GM12878 (cell line): ENCODE measurements at regions not wholly inside any gene's neighbourhood (a gene's known extent, or its start where the extent isn't known, plus 50 kb on each side); places are given as distances from the start of the nearest gene placed in this dataset.

Source experiments
- ATAC-seq: fragments of 200-7000 bp; cut with Tn5 transposase; 3 replicates; pipeline ENCODE4 v1.9.1; 2020; ENCODE audit warnings: mild to moderate bottlenecking, moderate library complexity
- BruUV-seq: library from RNA; stranded (reverse); fragments of 400-500 nt; replicated peaks from 2 replicates; lab custom pipeline; 2021; lab: Mats Ljungman, UMichigan
- CTCF ChIA-PET: fragments of 300-600 bp; sonication (Branson Sonifier 250); formaldehyde crosslinking; extraction: SDS; loops from one replicate; lab custom pipeline; 2021; ENCODE audit warnings: inconsistent platforms; lab: Yijun Ruan, JAX
- POLR2A ChIA-PET: fragments of 350-600 bp; formaldehyde crosslinking; extraction: SDS; loops from one replicate; lab custom pipeline; 2021; ENCODE audit warnings: inconsistent platforms; lab: Charles Lee
- RAD21 ChIA-PET: fragments of 300-600 bp; sonication (Branson Sonifier 250); formaldehyde crosslinking; loops from one replicate; lab custom pipeline; 2023; ENCODE audit warnings: antibody characterized with exemption; ENCODE audit not compliant: unreplicated experiment; lab: Charles Lee
- SMC1A ChIA-PET: fragments of 300-600 bp; sonication (Branson Sonifier 250); formaldehyde crosslinking; loops from one replicate; lab custom pipeline; 2023; ENCODE audit not compliant: unreplicated experiment, uncharacterized antibody; lab: Charles Lee
- DNase-seq: peaks from one replicate; pipeline ENCODE4 v3.0.0-alpha.2; 2011; ENCODE audit warnings: low read depth, low spot score
- FAIRE-seq: peaks from 3 replicates; lab custom pipeline; 2011; peaks lifted over from hg19 to GRCh38; lab: Jason Lieb, UNC
- H2AFZ ChIP-seq: 2 replicates; pipeline ENCODE4 v1.6.0; 2011; ENCODE audit warnings: low read depth, low read length, control low read depth; ENCODE audit not compliant: control insufficient read depth
- H3K27ac ChIP-seq: 2 replicates; pipeline ENCODE4 v1.5.1; 2011; ENCODE audit warnings: control low read depth; ENCODE audit not compliant: control insufficient read depth, insufficient read depth
- H3K27me3 ChIP-seq, 2 experiments: replicated peaks in 1 of 2; 2 replicates each; pipeline versions ENCODE4 v1.6.0 to v1.6.1; 2011; ENCODE audit warnings: low read length in 1 of 2; ENCODE audit not compliant: control insufficient read depth in 2 of 2, insufficient read depth in 2 of 2
- H3K36me3 ChIP-seq, 2 experiments: 2 replicates each; pipeline ENCODE4 v1.5.1; 2011; ENCODE audit warnings: low read length in 1 of 2; ENCODE audit not compliant: control insufficient read depth in 2 of 2, insufficient read depth in 2 of 2
- H3K4me1 ChIP-seq: 2 replicates; pipeline ENCODE4 v1.6.1; 2011; ENCODE audit warnings: mild to moderate bottlenecking, low read length, moderate library complexity, mixed read lengths; ENCODE audit not compliant: control insufficient read depth, insufficient read depth
- H3K4me2 ChIP-seq: 2 replicates; pipeline ENCODE4 v1.6.0; 2011; ENCODE audit warnings: control low read depth; ENCODE audit not compliant: control insufficient read depth, insufficient read depth
- H3K4me3 ChIP-seq: fragments of 200-600 bp; sonication (generic); 2 replicates; pipeline ENCODE4 v1.5.1; 2016
- H3K79me2 ChIP-seq: 2 replicates; pipeline ENCODE4 v1.6.0; 2011; ENCODE audit warnings: low read length; ENCODE audit not compliant: control insufficient read depth, insufficient read depth
- H3K9ac ChIP-seq: 2 replicates; pipeline ENCODE4 v1.8.0; 2011; ENCODE audit warnings: low read length, control low read depth, mixed read lengths; ENCODE audit not compliant: control insufficient read depth, insufficient read depth
- H3K9me3 ChIP-seq: replicated peaks from 3 replicates; pipeline ENCODE4 v1.5.1; 2011; ENCODE audit warnings: mild to moderate bottlenecking, low read length; ENCODE audit not compliant: control insufficient read depth, insufficient read depth
- H4K20me1 ChIP-seq: 2 replicates; pipeline ENCODE4 v1.6.0; 2011; ENCODE audit not compliant: control insufficient read depth, insufficient read depth
- ASH2L ChIP-seq: fragments of 300-600, 200-600 bp; sonication (generic); IDR thresholded peaks from 2 replicates; pipeline ENCODE4 v1.6.1; 2017; ENCODE audit warnings: low read depth, mild to moderate bottlenecking, borderline replicate concordance
- BHLHE40 ChIP-seq, 2 experiments: fragments of 450-650 bp in 1 of 2; IDR thresholded peaks; 2 replicates each; pipeline ENCODE4 v1.6.1; 2011 to 2017; ENCODE audit warnings: low read depth in 2 of 2, borderline replicate concordance in 1 of 2, improper control_type of control experiment in 1 of 2, low read length in 1 of 2, mild to moderate bottlenecking in 1 of 2
- CBX3 ChIP-seq: fragments of 200-600 bp; sonication (generic); IDR thresholded peaks from 2 replicates; pipeline ENCODE4 v1.6.1; 2016; ENCODE audit warnings: low read depth, borderline replicate concordance
- CHD2 ChIP-seq: IDR thresholded peaks from 2 replicates; pipeline ENCODE4 v1.6.1; 2011; ENCODE audit warnings: low read depth, low read length, improper control_type of control experiment, borderline replicate concordance
- CREB1 ChIP-seq: IDR thresholded peaks from 2 replicates; pipeline ENCODE4 v1.6.1; 2012; ENCODE audit warnings: low read depth, mild to moderate bottlenecking, inconsistent platforms
- EED ChIP-seq: sonication (generic); IDR thresholded peaks from 2 replicates; pipeline ENCODE4 v1.6.1; 2016; ENCODE audit warnings: antibody characterized with exemption, low read depth
- FOS ChIP-seq: IDR thresholded peaks from 3 replicates; pipeline ENCODE4 v1.6.1; 2011; ENCODE audit warnings: borderline replicate concordance; ENCODE audit not compliant: insufficient read length; ENCODE audit errors: extremely low read depth
- IRF3 ChIP-seq: fragments of 450-650 bp; IDR thresholded peaks from 2 replicates; pipeline ENCODE4 v1.6.1; 2014; ENCODE audit warnings: mild to moderate bottlenecking
- MXI1 ChIP-seq: fragments of 150-350 bp; IDR thresholded peaks from 2 replicates; pipeline ENCODE4 v1.6.1; 2011; ENCODE audit warnings: low read depth, mild to moderate bottlenecking, inconsistent platforms, low read length, improper control_type of control experiment
- MYB ChIP-seq: fragments of 150-350 bp; IDR thresholded peaks from 2 replicates; pipeline ENCODE4 v1.6.1; 2014; ENCODE audit warnings: mild to moderate bottlenecking, low read depth, low read length, borderline replicate concordance
- RBBP5 ChIP-seq: fragments of 200-600 bp; sonication (generic); conservative IDR thresholded peaks from 2 replicates; pipeline ENCODE4 v1.6.1; 2016
- USF2 ChIP-seq: IDR thresholded peaks from 2 replicates; pipeline ENCODE4 v1.6.1; 2011; ENCODE audit warnings: low read depth, low read length, improper control_type of control experiment, borderline replicate concordance
- ZNF24 ChIP-seq: fragments of 450-650 bp; IDR thresholded peaks from 2 replicates; pipeline ENCODE4 v1.6.1; 2017; ENCODE audit warnings: antibody characterized with exemption, mild to moderate bottlenecking
- WGBS: methylation state at CpG from one replicate; pipeline ENCODE4 v1.1.6; 2016; ENCODE audit warnings: low lambda C conversion rate; ENCODE audit not compliant: insufficient replicate concordance, insufficient coverage; ENCODE audit errors: missing lambda C conversion rate; 5-methylcytosine and 5-hydroxymethylcytosine counted together
- in situ Hi-C: fragments of 300-500 bp; cut with MboI; formaldehyde crosslinking; loops from 9 replicates; pipeline ENCODE4 v1.14.3; 2018; ENCODE audit warnings: mixed read lengths
- intact Hi-C: fragments of 100-400 bp; cut with micrococcal nuclease; formaldehyde crosslinking; loops from one replicate; pipeline ENCODE4 v1.14.2; 2022; ENCODE audit not compliant: unreplicated experiment

GRCh38 chr4:115945026-115945425, 831.6 kb upstream of the NDST4 start:
- POLR2A ChIA-PET: no interaction called here
- BruUV-seq: no TSS peak
- intact Hi-C loops: loop anchor here (5.0 kb wide), 1 partner anchor 163 kb away; no protein-coding TSS in a partner anchor

GRCh38 chr4:115944146-115944905, 830.9 kb upstream of the NDST4 start:
- 56% methylated on average over 5 of the region's 5 CpGs for WGBS
- H3K36me3 ChIP-seq: no peaks in the 10 kb centered on the region
- intact Hi-C loops (no loop called here), in situ Hi-C loops (no loop called here)
- H3K27ac ChIP-seq: no peak overlapping the region
- no peak overlapping the region for H3K9ac ChIP-seq
- BruUV-seq: no TSS peak
- FAIRE-seq: no peak
- no peak for DNase-seq
- no peak overlapping the region for H2AFZ ChIP-seq
- H4K20me1 ChIP-seq: no peaks in the 10 kb centered on the region
- H3K4me1 ChIP-seq: no peaks in the 10 kb centered on the region
- ChIA-PET RAD21 (no interaction called here), POLR2A (no interaction called here), SMC1A (no interaction called here), CTCF (no interaction called here)
- peaks cover 2% of the 10 kb centered on the region; the same call in 2 of the 3 replicates for H3K9me3 ChIP-seq
- TF ChIP-seq BHLHE40 (IDR thresholded peaks at IDR 0.05; ENCODE audit: borderline replicate concordance in 1 of 2, low read depth in 2 of 2, low read length in 1 of 2): no peak
- TF ChIP-seq ASH2L: no peak
- no peak for TF ChIP-seq IRF3
- TF ChIP-seq RBBP5: no peak
- TF ChIP-seq CHD2: no peak
- no peak overlapping the region for H3K4me3 ChIP-seq
- H3K79me2 ChIP-seq: no peaks in the 10 kb centered on the region
- H3K27me3 ChIP-seq: no peaks in the 10 kb centered on the region
- ATAC-seq: no peak
- H3K4me2 ChIP-seq: no peak overlapping the region

More at GRCh38 chr4:115945026-115945425, 831.6 kb upstream of the NDST4 start:
- Histone ChIP-seq H2AFZ (no peak overlapping the region), H3K9ac (no peak overlapping the region), H3K36me3 (no peaks in the 10 kb centered on the region), H4K20me1 (no peaks in the 10 kb centered on the region), H3K27ac (no peak overlapping the region), H3K79me2 (no peaks in the 10 kb centered on the region), H3K9me3 (peaks cover 2% of the 10 kb centered on the region; the same call in 2 of the 3 replicates), H3K4me1 (no peaks in the 10 kb centered on the region), H3K27me3 (no peaks in the 10 kb centered on the region), H3K4me2 (no peak overlapping the region), H3K4me3 (no peak overlapping the region)
- 3% methylated on average over 3 of the region's 3 CpGs for WGBS
- FAIRE-seq (no peak), ATAC-seq (no peak), DNase-seq (no peak)
- in situ Hi-C loops: no loop called here
- TF ChIP-seq USF2 (no peak), EED (no peak), RBBP5 (no peak), FOS (no peak), CREB1 (no peak), ZNF24 (no peak), MYB (no peak), CBX3 (no peak), MXI1 (no peak)
- ChIA-PET SMC1A (no interaction called here), RAD21 (no interaction called here), CTCF (no interaction called here)
